ENCODE measurements at regions not wholly inside any gene's neighbourhood (a gene's known extent, or its start where the extent isn't known, plus 50 kb on each side); places are given as distances from the start of the nearest gene placed in this dataset.

- intact Hi-C loops (cut with DNase I), result no loop called here
- WGBS, 4 donors, result 59 to 71% (median 65%) methylated on average over 3 of the region's 3 CpGs
These were observed 131.4 kb downstream of the CD8B2 start for GRCh38 chr2:106618614-106619013.

GRCh38 chr2:106623456-106623855, 136.3 kb downstream of the CD8B2 start:
- DNase-seq, result no peak
- Histone ChIP-seq H3K9me3 (replicated peaks in 1 of 3) (no peaks in the 10 kb centered on the region), H3K36me3 (replicated peaks in 1 of 2) (no peaks in the 10 kb centered on the region), H3K4me3 (no peak overlapping the region), H3K27ac (no peak overlapping the region), H3K27me3 (no peaks in the 10 kb centered on the region), H3K4me1 (replicated peaks in 1 of 2) (no peaks in the 10 kb centered on the region)
- TF ChIP-seq CTCF (IDR thresholded peaks at IDR 0.05), result no peak
- TF ChIP-seq POLR2A (IDR thresholded peaks at IDR 0.05), result no peak
- intact Hi-C loops (cut with DNase I), result no loop called here
- 70 to 82% (median 73%) methylated on average over 2 of the region's 2 CpGs for WGBS, 4 donors

More at GRCh38 chr2:106618614-106619013, 131.4 kb downstream of the CD8B2 start:
- no peak overlapping the region for H3K4me3 ChIP-seq
- no peaks in the 10 kb centered on the region for H3K36me3 ChIP-seq (replicated peaks in 1 of 2)
- no peaks in the 10 kb centered on the region for H3K4me1 ChIP-seq (replicated peaks in 1 of 2)
- TF ChIP-seq CTCF (IDR thresholded peaks at IDR 0.05) (no peak), POLR2A (IDR thresholded peaks at IDR 0.05) (no peak)
- DNase-seq, result no peak
- no peaks in the 10 kb centered on the region for H3K9me3 ChIP-seq (replicated peaks in 1 of 3)
- H3K27ac ChIP-seq, result no peak overlapping the region
- no peaks in the 10 kb centered on the region for H3K27me3 ChIP-seq

GRCh38 chr2:106624787-106625380, 137.7 kb downstream of the CD8B2 start:
- TF ChIP-seq CTCF (IDR thresholded peaks at IDR 0.05) (no peak), POLR2A (IDR thresholded peaks at IDR 0.05) (no peak)
- intact Hi-C loops (cut with DNase I), result no loop called here
- Histone ChIP-seq H3K36me3 (replicated peaks in 1 of 2) (no peaks in the 10 kb centered on the region), H3K9me3 (replicated peaks in 1 of 3) (no peaks in the 10 kb centered on the region), H3K4me1 (replicated peaks in 1 of 2) (no peaks in the 10 kb centered on the region), H3K4me3 (no peak overlapping the region), H3K27ac (no peak overlapping the region), H3K27me3 (no peaks in the 10 kb centered on the region)
- DNase-seq, result no peak
- WGBS, 4 donors, result 52 to 75% (median 66%) methylated on average over 2 of the region's 2 CpGs

- H3K27ac ChIP-seq, result no peak overlapping the region
- H3K27me3 ChIP-seq, result no peaks in the 10 kb centered on the region
- 64 to 87% (median 84%) methylated on average over 2 to 3 of the region's 3 CpGs for WGBS, 4 donors
- intact Hi-C loops (cut with DNase I), result no loop called here
- H3K36me3 ChIP-seq (replicated peaks in 1 of 2), result no peaks in the 10 kb centered on the region
- TF ChIP-seq POLR2A (IDR thresholded peaks at IDR 0.05) (no peak), CTCF (IDR thresholded peaks at IDR 0.05) (no peak)
- no peaks in the 10 kb centered on the region for H3K9me3 ChIP-seq (replicated peaks in 1 of 3)
- H3K4me3 ChIP-seq, result no peak overlapping the region
- DNase-seq, result no peak
- H3K4me1 ChIP-seq (replicated peaks in 1 of 2), result no peaks in the 10 kb centered on the region
These were observed 141.2 kb downstream of the CD8B2 start for GRCh38 chr2:106628377-106628776.
